ENCODE measurements at regions not wholly inside any gene's neighbourhood (a gene's known extent, or its start where the extent isn't known, plus 50 kb on each side); places are given as distances from the start of the nearest gene placed in this dataset.

GRCh38 chr20:11459090-11459890 is 458.4 kb upstream of the BTBD3 start (continued):
- TF ChIP-seq, protein P1, sequence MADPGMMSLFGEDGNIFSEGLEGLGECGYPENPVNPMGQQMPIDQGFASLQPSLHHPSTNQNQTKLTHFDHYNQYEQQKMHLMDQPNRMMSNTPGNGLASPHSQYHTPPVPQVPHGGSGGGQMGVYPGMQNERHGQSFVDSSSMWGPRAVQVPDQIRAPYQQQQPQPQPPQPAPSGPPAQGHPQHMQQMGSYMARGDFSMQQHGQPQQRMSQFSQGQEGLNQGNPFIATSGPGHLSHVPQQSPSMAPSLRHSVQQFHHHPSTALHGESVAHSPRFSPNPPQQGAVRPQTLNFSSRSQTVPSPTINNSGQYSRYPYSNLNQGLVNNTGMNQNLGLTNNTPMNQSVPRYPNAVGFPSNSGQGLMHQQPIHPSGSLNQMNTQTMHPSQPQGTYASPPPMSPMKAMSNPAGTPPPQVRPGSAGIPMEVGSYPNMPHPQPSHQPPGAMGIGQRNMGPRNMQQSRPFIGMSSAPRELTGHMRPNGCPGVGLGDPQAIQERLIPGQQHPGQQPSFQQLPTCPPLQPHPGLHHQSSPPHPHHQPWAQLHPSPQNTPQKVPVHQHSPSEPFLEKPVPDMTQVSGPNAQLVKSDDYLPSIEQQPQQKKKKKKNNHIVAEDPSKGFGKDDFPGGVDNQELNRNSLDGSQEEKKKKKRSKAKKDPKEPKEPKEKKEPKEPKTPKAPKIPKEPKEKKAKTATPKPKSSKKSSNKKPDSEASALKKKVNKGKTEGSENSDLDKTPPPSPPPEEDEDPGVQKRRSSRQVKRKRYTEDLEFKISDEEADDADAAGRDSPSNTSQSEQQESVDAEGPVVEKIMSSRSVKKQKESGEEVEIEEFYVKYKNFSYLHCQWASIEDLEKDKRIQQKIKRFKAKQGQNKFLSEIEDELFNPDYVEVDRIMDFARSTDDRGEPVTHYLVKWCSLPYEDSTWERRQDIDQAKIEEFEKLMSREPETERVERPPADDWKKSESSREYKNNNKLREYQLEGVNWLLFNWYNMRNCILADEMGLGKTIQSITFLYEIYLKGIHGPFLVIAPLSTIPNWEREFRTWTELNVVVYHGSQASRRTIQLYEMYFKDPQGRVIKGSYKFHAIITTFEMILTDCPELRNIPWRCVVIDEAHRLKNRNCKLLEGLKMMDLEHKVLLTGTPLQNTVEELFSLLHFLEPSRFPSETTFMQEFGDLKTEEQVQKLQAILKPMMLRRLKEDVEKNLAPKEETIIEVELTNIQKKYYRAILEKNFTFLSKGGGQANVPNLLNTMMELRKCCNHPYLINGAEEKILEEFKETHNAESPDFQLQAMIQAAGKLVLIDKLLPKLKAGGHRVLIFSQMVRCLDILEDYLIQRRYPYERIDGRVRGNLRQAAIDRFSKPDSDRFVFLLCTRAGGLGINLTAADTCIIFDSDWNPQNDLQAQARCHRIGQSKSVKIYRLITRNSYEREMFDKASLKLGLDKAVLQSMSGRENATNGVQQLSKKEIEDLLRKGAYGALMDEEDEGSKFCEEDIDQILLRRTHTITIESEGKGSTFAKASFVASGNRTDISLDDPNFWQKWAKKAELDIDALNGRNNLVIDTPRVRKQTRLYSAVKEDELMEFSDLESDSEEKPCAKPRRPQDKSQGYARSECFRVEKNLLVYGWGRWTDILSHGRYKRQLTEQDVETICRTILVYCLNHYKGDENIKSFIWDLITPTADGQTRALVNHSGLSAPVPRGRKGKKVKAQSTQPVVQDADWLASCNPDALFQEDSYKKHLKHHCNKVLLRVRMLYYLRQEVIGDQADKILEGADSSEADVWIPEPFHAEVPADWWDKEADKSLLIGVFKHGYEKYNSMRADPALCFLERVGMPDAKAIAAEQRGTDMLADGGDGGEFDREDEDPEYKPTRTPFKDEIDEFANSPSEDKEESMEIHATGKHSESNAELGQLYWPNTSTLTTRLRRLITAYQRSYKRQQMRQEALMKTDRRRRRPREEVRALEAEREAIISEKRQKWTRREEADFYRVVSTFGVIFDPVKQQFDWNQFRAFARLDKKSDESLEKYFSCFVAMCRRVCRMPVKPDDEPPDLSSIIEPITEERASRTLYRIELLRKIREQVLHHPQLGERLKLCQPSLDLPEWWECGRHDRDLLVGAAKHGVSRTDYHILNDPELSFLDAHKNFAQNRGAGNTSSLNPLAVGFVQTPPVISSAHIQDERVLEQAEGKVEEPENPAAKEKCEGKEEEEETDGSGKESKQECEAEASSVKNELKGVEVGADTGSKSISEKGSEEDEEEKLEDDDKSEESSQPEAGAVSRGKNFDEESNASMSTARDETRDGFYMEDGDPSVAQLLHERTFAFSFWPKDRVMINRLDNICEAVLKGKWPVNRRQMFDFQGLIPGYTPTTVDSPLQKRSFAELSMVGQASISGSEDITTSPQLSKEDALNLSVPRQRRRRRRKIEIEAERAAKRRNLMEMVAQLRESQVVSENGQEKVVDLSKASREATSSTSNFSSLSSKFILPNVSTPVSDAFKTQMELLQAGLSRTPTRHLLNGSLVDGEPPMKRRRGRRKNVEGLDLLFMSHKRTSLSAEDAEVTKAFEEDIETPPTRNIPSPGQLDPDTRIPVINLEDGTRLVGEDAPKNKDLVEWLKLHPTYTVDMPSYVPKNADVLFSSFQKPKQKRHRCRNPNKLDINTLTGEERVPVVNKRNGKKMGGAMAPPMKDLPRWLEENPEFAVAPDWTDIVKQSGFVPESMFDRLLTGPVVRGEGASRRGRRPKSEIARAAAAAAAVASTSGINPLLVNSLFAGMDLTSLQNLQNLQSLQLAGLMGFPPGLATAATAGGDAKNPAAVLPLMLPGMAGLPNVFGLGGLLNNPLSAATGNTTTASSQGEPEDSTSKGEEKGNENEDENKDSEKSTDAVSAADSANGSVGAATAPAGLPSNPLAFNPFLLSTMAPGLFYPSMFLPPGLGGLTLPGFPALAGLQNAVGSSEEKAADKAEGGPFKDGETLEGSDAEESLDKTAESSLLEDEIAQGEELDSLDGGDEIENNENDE (IDR thresholded peaks at IDR 0.05; ENCODE audit: insufficient replicate concordance, low read length), result no peak
- TF ChIP-seq MAX (IDR thresholded peaks at IDR 0.05), result no peak
- TF ChIP-seq SP1 (IDR thresholded peaks at IDR 0.05; ENCODE audit: low read depth, low read length), result no peak
- TF ChIP-seq JUN (IDR thresholded peaks at IDR 0.05; ENCODE audit: low read depth, low read length), result no peak
- no peak for TF ChIP-seq RXRA (IDR thresholded peaks at IDR 0.05; ENCODE audit: insufficient read depth, low read depth, low read length)
- no peak for TF ChIP-seq CBX8 (IDR thresholded peaks at IDR 0.05; ENCODE audit: borderline replicate concordance, low read depth, low read length)
- no peak for TF ChIP-seq TAF1 (IDR thresholded peaks at IDR 0.05; ENCODE audit: low read depth, low read length)
- no peak for TF ChIP-seq TEAD4 (IDR thresholded peaks at IDR 0.05; ENCODE audit: low read depth, low read length)
- TF ChIP-seq BRCA1 (IDR thresholded peaks at IDR 0.05; ENCODE audit: low read depth, low read length), result no peak
- no peak for TF ChIP-seq GTF2F1 (IDR thresholded peaks at IDR 0.05; ENCODE audit: borderline replicate concordance, low read depth, low read length)
- TF ChIP-seq SRF (IDR thresholded peaks at IDR 0.05; ENCODE audit: low read depth, low read length), result no peak

All from H1 (cell line).